Stimulated activated CD8-positive, alpha-beta memory T cell treated with anti-CD3 and anti-CD28 coated beads, Interleukin-4, amount 100 ng/mL, for 1 hour (primary cell): ENCODE measurements at regions not wholly inside any gene's neighbourhood (a gene's known extent, or its start where the extent isn't known, plus 50 kb on each side); places are given as distances from the start of the nearest gene placed in this dataset.

Source experiments
- DNase-seq, 2 donors: peaks; one replicate each; pipeline ENCODE4 v3.0.0-alpha.2; 2020; ENCODE audit warnings: low read depth in 2 of 2, low spot score in 1 of 2

DNA sequence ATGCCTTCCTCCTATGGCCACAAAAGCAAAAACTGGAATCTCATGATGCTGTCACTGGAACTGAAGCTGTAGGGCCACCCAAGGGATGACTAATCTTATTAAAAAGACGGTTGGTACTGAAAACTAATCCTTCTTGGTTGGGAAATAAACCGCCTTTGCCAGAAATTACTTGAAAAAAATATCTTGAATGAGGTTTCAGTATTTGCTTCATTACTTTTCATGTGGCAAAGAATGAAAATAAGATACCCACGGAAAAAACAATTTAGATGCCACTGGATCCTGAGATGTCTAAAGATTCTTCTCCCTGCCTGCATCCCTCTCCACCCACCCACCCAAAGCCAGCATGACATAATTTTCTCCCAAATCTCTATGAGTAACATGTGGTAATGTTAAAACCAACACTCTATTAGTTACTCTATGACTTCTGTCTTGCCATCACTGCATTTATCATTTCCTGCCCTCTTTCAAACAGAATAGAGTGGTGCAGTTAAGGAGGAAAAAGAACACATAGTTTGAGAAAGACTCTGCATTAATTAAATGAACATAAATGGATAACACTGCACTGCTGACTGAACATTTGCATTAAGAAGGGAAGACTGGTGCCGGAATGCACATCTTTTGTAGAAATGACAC is 111.8 kb upstream of the DPH6 start:
- no peak for DNase-seq

DNA sequence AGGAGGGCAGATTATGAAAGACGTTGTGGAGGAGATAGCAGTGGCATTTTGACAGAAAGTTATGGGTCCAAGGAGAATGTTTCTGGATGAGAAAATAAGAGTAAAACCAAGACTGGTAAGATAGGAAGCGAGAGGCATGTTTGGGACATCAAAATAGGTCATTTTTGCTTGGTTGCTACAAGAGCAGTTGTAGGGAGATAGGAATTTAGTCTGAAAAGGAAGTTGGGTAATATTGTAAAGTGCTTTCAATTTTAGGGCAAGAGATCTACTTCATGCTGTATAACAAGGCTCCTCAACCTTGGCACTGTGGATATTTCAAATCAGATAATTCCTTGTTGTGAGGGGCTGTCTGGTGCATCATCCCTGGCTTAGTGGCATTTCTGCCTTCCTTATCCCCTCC is 118.0 kb upstream of the DPH6 start:
- no peak for DNase-seq

DNA sequence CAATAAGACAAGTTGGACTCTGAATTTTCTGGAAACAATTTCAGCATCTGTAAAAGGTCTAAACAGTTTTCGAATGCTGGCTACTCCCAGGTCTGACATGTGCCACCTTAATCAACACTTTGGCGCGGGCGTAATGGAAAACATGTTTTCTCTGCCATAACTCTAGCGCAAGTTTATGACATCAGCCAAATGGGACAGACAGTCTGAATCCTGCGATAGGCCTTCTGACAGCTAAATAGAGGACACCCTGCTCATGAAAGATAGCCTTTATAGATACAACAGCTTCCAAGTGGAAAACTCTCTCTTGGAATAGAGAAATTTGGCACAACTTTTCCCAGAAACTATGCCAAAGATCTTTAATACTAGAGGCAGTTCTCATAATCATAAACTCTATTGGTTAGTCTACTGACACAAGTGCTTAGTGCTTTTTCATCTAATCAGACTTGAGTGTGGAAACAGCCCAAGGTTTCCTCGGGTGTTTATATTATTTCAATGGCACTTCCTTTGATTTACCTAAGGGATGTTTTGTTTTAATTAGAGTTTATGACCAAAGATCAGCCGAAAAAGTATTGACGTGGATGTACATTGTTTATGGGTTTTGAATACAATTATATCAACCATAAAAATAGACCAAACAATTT is 120.1 kb upstream of the DPH6 start:
- DNase-seq: no peak

DNA sequence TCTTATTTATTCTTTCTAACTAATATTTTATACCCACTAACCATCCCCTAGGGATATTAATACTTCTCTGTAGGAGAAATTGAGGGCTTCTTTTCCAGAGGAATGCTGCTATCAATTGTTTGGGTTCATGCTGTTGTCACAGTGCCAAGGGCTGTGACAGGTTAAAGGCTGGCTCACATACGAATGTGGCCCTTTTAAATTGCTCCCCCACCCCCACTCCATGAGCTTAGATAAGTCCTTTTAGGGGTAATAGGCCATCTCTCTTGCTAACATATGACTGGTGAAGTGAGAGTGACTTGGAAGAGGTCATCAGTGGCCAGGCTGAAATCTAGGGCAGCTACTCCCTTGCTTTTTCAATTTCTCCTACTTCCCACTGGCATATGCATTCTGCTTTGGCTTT is 121.9 kb upstream of the DPH6 start:
- DNase-seq: no peak

DNA sequence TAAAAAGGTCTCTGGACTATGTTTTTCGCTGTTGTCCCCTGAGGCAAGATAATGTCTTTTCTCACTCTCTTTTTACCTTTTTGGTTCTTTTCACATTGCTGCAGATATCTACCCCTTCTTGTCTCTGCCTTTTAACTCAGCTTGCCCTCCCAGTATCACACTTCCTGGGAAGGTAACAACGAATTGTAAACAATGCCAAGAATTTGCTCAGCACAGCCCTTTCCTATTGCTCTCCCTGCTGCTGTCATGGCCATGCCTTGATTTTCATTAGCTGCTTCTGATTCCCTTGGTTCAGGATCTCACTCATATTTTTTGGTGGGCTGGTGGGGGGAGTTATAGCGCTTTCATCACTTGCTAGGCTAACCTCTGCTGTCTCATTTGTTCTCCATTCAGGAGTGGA is 123.1 kb upstream of the DPH6 start:
- no peak for DNase-seq

DNA sequence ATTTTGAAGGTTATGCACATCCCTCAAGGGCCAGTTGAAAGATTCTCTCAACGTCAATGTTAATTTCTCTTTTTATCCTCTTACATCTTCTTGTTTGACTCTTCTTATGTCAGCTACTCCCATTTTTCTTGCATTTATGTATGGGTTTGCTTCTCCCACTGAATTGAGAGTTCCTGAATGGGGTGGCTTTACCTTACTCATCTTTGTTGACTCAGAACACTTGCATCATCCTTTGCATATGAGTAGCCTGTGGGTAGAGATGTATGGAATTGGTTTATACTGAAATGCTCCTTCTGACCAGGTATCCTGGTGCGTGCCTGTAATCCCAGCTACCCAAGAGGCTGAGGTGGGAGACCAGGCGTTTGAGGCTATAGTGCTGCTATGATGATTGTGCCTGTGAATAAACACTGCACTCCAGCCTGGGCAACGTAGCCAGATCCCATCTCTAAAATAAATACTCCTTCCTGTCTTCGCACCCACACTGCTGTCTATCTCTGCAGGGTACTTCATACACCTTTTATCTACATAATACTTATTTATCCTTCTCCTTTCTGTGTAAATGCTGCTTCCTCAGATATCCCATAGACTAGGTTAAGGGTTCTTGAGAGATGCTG is 123.6 kb upstream of the DPH6 start:
- no peak for DNase-seq

DNA sequence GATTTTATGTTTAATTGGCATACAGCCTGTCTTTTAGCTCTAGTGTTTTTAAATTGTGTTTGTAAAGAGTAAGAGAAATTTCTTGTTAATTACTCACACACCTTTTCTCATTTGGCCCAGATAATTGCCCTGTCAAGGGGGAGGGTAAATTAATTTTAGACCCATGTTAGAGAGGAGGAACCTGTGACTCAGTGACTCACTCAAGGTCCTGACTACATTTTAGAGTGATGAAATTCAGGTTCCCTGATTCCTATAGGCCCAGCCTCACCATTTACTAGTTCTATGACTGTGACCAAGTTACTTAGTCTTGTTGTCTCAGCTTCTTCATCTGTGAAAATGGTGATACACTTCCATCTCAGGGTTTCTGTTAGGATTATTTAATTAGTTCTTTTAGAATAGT is 125.2 kb upstream of the DPH6 start:
- DNase-seq: no peak

DNA sequence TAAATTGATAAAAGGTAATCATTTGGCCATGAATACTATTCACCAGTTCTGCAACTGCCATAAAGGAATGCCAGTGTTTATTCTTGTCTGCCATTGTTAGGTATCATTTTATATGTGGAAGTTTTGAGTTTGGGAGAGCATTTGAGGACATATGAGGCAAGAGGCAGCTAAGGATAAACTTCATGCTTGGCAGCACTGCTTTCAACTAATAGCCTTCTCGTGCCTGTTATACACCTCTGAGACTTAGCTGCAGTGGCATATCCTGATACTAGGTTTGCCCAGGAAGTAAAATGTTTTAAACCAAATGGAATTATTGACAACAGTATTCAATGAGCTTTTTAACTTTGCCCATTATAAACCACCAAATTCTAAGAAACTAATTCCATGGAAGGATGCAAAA is 126.0 kb upstream of the DPH6 start:
- DNase-seq: no peak

DNA sequence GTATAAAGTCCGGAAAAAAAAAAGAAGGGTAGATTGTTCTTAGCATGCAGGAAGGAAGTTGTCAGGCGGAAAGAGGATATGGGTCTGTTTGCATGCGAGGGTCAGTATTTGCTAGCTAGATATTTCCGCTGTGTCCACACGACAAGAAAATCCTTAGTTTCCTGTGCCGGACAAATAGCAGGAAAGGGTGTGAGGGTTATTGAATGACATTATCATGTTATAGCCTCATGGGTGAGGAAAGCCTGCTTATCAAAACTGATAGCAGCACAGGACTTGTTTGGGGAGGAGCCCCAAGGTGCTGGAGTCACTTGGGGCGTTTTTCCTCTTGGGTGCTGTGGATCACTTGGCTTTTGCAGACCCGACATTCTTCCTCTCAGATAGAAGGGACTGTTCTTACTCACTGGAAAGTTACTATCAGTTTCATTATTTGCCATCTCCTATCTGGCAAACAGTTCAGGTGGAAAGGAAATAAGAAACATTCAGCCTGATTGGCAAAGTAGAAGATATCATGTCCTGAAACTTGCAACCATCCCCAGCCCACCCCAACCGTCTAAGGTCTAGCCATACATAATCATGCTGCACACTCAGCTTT is 127.2 kb upstream of the DPH6 start:
- DNase-seq: no peak

DNA sequence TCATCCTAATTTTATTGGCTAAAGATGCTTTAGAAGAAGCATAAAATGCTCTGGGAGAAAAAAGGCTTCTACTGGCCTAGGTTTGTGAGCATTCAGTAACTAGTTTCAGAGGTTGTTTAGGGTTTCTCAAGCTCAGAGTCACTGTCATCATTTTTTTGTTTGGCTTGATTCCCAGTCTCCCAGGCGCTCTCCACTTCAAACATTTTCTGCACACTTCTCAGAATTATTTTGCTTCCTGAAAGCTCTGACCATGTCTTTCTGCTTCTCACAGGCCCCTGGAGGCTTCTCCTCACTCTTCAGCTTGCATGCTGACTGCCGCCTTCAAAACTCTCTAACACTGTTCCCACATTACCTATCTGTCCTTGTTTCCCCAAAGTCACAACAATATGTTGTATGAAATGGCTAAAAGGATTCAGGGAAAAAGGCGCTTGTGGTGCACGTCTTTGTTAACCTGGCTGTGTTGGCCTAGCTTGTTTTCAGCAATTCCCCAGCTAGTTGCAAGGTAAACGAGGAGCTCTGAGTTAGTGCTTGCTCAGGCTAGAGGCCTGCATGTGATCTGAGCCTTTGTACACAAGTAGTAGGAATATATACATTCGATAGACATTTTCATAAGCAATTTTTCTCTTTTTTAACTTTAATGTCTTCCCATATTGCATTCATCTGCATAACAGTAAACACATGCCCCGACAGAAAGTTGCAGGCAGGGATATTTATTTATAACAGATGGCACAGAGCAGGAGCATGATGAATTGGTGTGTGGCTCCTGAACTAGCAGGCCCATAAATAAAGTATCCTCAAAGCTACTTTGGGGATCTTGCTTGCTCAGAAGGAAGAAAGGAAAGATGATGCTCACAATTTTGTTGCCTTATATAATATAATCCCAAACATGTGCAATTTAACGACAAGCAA is 129.2 kb upstream of the DPH6 start:
- DNase-seq: no peak

DNA sequence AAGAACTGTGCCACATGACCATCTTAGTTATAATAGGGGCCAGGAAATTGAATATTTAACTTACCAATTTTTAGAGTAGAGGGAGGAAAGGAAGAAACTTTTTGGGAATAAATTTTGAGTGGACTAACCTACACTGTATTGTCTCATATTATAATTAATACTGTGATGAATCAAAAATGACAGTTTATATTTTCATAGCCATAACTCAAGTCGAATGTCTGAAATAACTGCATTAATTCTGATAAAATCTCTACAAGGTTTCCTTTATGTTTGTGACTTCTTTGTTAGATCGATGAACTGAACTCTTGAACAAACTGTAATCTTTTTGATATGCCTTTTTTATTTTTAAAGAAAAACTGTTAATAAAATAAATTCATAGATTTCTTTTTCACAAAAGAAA is 132.8 kb upstream of the DPH6 start:
- no peak for DNase-seq

DNA sequence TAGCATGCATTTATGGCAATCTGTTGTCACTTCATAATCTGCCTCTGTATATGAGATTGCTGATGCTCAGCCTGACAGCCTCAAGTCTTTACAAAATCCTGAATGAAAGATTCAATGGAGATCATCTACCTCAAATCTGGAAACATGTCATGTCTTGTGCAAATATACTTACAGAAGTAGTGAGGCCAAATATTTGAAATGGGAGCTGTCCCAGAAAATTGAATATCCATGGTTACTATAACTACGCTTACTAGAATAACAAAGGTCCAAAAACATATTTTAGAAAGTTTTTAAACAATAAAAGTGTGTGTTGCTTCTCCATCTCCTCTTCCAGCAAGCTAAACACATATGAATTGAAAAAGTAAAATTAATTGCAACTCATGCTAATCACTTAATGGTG is 133.2 kb upstream of the DPH6 start:
- no peak for DNase-seq

DNA sequence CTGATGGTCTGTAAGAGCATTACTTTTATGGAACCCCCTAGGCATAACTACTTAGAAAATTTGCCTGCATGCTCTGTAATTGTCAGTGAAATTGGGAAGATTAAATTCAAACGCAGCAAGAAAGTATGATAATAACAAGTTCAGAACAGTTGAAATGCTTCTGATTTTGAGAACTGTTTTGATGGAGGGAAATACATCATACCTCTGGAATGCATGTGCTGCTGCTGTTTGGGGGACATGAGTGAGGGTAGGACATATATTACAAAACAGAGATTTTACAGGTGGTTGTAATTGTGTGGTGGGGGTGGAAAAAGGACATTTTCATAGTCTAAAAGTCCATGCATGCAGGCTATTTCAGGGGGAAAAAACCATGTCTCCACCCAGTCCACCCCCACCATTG is 135.0 kb upstream of the DPH6 start:
- no peak for DNase-seq

DNA sequence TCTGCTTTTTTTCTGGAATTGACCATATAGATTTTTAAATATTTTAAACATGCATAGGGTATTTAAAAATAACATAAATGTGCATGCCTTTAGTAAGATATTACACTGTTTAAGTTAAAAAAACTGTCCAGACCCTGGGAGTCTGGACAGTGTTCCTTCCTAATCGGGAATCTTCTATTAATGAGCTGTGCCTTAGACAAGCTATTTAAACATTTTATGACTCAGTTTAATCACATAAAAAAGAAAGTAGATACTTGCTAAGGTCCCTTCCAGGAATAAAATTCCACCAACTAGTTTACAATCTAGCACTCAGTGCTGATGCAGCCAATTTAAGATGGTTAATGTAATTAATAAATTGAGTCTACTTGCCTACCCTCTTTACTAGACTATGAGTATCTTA is 140.4 kb upstream of the DPH6 start:
- no peak for DNase-seq

DNA sequence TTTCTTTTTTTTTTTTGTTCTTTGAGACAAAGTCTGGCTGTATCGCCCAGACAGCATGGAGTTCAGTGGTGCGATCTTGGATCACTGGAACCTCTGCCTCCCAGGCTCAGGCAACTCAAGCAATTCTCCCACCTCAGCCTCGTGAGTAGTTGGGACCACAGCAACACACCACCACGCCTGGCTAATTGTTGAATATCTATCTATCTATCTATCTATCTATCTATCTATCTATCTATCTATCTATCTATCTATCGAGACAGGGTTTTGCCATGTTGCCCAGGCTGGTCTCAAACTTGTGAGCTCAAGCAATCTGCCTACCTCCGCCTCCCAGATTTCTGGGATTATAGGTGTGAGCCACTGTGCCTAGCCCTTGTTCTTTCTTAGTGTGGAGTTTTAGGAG is 143.3 kb upstream of the DPH6 start:
- DNase-seq: no peak

DNA sequence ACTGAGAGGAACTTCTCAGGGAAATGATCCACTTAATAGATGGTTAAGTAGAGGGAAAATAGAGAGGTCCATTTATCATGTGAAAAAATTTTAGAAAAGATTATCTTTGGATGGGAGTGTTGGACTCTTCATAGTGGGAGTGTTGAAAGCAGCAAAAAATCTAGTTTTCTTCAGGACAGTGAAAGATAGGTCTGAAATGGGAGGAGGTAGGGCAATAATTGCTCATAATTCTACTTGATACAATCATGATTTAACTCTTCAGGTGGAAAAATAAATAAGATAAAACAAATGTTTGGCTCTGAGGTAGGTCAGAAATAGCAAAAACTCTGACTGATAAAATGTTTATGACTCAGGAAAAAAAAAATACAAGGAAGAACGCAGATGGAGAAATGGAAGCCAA is 144.1 kb upstream of the DPH6 start:
- no peak for DNase-seq

DNA sequence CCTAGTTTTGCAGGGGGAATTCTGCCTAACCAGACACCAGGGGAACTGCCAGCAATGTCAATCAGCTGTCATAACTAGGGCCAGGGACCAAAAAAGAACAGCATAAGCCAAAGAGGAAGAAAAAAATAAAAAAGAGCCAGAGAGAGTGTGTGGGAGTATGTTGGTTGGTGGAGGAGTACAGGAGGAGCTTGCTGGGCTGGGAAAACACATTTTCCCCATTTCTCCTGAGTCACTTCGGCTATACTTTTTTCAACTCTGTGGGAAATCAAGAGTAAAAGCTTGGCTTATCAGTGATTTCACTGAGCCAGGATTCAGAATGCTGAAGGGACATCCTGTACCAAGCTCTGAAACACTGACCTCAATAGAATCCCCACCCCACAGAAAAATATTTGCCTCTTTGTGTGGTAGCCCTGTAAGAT is 144.7 kb upstream of the DPH6 start:
- no peak for DNase-seq

DNA sequence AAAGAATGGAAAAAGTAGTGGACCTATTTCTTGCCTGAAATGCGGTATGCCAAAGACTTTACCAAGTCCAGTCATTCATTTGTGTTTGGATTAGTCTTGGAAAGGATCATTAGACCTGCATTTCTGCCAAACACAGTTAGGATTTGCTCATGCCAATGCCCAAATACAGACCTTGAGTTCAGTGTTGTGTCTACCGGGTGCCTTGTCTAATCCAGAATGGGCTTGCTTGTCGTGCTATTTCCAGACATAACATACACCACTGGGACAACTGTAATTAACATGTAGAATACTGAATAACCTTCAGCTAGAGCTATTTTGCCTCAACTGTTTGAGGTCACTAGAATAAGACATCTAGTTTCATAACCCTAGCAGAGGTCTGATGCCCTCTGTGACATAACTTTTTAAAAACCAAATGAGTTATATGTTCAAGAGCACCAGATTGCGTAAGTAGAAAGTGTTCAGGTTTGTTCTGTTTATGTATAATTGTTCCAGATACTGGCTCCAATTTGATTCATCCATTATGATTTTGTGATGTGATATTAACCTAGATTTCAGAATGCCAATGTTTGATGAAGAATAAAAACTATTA is 145.3 kb upstream of the DPH6 start:
- DNase-seq: no peak

DNA sequence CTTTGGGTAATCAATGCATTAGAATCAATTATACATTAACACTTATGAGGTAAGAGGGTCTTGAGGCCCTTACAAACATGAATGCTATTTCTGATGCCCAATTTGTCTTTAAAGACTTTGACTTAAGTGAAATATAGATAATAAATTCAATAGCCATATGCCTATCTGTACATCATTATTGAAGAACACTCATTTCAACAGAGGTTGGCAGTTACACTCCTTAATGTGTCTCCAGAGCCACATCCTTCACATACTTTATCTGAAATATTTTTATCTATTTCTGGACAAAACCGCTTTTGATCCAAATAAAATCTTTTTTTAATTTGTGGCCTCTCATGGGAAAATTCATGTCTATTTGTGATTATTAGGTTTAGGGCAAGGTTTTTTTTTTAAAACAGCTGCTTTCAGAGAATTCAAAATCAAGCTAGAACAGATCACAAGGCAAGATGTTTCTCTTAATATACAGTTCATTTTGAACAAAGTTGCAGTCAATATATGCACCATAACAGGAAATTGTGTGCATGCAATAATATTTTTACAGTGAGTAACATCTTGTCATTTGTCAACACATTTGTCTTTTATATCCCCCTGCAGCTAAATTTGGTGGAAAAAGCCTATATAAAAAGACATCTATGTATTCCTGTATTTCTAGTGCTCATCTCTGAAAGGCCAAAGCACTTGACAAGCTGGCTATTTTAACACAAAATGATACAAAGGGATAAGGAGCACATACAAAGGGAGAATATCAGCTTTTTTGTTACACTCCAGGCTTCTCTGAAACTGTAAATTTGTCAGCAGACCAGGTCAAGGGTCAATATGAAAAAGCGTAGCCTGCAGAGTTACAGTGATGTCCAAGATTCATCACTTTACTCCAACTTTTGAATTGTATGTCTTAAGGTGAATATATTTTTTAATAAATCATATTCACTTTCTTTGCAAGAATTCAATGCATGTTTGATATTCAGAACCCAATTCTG is 146.2 kb upstream of the DPH6 start:
- DNase-seq: no peak

DNA sequence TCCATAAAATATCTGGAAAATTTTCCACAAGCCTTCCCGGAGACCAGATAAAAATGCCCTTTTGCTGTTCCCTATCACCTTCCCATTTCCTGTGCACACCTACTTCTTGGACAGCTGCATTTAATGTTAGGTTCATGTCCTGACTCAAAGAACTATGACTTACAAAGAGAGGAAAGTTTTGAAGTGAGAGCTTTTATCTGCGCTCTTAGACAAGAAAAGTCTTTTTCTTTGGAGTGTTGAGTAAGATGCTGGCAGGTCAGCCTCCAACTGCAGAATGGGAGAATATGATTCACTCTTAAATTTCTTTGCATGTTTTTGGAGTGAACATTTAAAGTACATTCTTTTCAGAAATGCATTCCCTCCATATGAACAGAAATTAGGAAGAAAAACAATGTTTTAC is 147.3 kb upstream of the DPH6 start:
- DNase-seq: no peak
